Liver (tissue), 8 donors: ENCODE measurements at regions not wholly inside any gene's neighbourhood (a gene's known extent, or its start where the extent isn't known, plus 50 kb on each side); places are given as distances from the start of the nearest gene placed in this dataset.

ENCODE experiments used
- DNase-seq: peaks from one replicate; pipeline ENCODE4 v3.0.0-alpha.2; 2017; ENCODE audit warnings: low spot score
- H3K27ac ChIP-seq, 2 donors: one replicate each; pipeline ENCODE4 v1.7.0; 2013; ENCODE audit warnings: inconsistent platforms in 2 of 2, low read length in 2 of 2, control low read depth in 1 of 2, low read depth in 1 of 2, mild to moderate bottlenecking in 1 of 2
- H3K27me3 ChIP-seq, 4 donors: one replicate each; pipeline versions ENCODE4 v1.6.1 to v1.7.0; 2013; ENCODE audit warnings: low read length in 3 of 4, inconsistent platforms in 1 of 4, mild to moderate bottlenecking in 1 of 4, moderate library complexity in 1 of 4; ENCODE audit not compliant: control insufficient read depth in 4 of 4, insufficient read depth in 4 of 4
- H3K36me3 ChIP-seq, 4 donors: one replicate each; pipeline versions ENCODE4 v1.6.1 to v1.7.0; 2013; ENCODE audit warnings: low read length in 3 of 4, mild to moderate bottlenecking in 3 of 4, low read depth in 1 of 4, moderate library complexity in 1 of 4; ENCODE audit not compliant: control insufficient read depth in 4 of 4, insufficient read depth in 3 of 4
- H3K4me1 ChIP-seq, 4 donors: one replicate each; pipeline versions ENCODE4 v1.6.1 to v1.7.0; 2013; ENCODE audit warnings: low read length in 3 of 4, mild to moderate bottlenecking in 3 of 4, moderate library complexity in 1 of 4; ENCODE audit not compliant: control insufficient read depth in 4 of 4, insufficient read depth in 4 of 4
- H3K4me3 ChIP-seq, 3 donors: one replicate each; pipeline versions ENCODE4 v1.6.1 to v1.7.0; 2013; ENCODE audit warnings: low read length in 3 of 3, control low read depth in 1 of 3, low read depth in 1 of 3, mild to moderate bottlenecking in 1 of 3
- H3K9ac ChIP-seq, 2 donors: one replicate each; pipeline ENCODE4 v1.7.0; 2013; ENCODE audit warnings: low read length in 2 of 2, mild to moderate bottlenecking in 2 of 2, moderate library complexity in 2 of 2, control low read depth in 1 of 2, low read depth in 1 of 2
- H3K9me3 ChIP-seq, 4 donors: one replicate each; pipeline versions ENCODE4 v1.6.1 to v1.7.0; 2013; ENCODE audit warnings: low read length in 3 of 4; ENCODE audit not compliant: control insufficient read depth in 4 of 4
- ATF3 ChIP-seq: IDR thresholded peaks from 2 replicates; pipeline ENCODE4 v1.6.1; 2016; ENCODE audit warnings: antibody characterized with exemption
- CTCF ChIP-seq: fragments of 150-350 bp; IDR thresholded peaks from 2 replicates; pipeline ENCODE4 v1.5.1; 2017; ENCODE audit warnings: improper control_type of control experiment, low read depth, low read length; ENCODE audit not compliant: missing input control
- EGR1 ChIP-seq, 2 donors: IDR thresholded peaks; 2 replicates each; pipeline ENCODE4 v1.6.1; 2016 to 2018; ENCODE audit warnings: antibody characterized with exemption in 2 of 2, low read depth in 2 of 2
- FOXA1 ChIP-seq: IDR thresholded peaks from 2 replicates; pipeline ENCODE4 v1.6.1; 2016; ENCODE audit warnings: antibody characterized with exemption
- FOXA2 ChIP-seq: IDR thresholded peaks from 2 replicates; pipeline ENCODE4 v1.6.1; 2016; ENCODE audit warnings: antibody characterized with exemption
- GABPA ChIP-seq, 2 donors: IDR thresholded peaks in 1 of 2; conservative IDR thresholded peaks in 1 of 2; 2 replicates each; pipeline ENCODE4 v1.6.1; 2016; ENCODE audit warnings: antibody characterized with exemption in 2 of 2, mild to moderate bottlenecking in 1 of 2, moderate library complexity in 1 of 2
- HNF4A ChIP-seq, 2 donors: conservative IDR thresholded peaks; 2 replicates each; pipeline ENCODE4 v1.6.1; 2016; ENCODE audit warnings: antibody characterized with exemption in 2 of 2, mild to moderate bottlenecking in 2 of 2
- HNF4G ChIP-seq: IDR thresholded peaks from 2 replicates; pipeline ENCODE4 v1.6.1; 2016; ENCODE audit warnings: antibody characterized with exemption
- JUND ChIP-seq, 2 donors: IDR thresholded peaks; 2 replicates each; pipeline ENCODE4 v1.6.1; 2016; ENCODE audit warnings: antibody characterized with exemption in 2 of 2
- NR2F2 ChIP-seq: IDR thresholded peaks from 2 replicates; pipeline ENCODE4 v1.6.1; 2016; ENCODE audit warnings: antibody characterized with exemption
- RAD21 ChIP-seq, 2 donors: IDR thresholded peaks; 2 replicates each; pipeline ENCODE4 v1.6.1; 2016; ENCODE audit warnings: antibody characterized with exemption in 2 of 2, mild to moderate bottlenecking in 2 of 2
- REST ChIP-seq: IDR thresholded peaks from 2 replicates; pipeline ENCODE4 v1.6.1; 2016; ENCODE audit warnings: antibody characterized with exemption, mild to moderate bottlenecking
- RXRA ChIP-seq, 2 donors: IDR thresholded peaks; 2 replicates each; pipeline ENCODE4 v1.6.1; 2017 to 2018; ENCODE audit warnings: antibody characterized with exemption in 2 of 2, mild to moderate bottlenecking in 1 of 2
- SP1 ChIP-seq: IDR thresholded peaks from 2 replicates; pipeline ENCODE4 v1.6.1; 2018; ENCODE audit warnings: antibody characterized with exemption, mild to moderate bottlenecking
- TAF1 ChIP-seq: conservative IDR thresholded peaks from 2 replicates; pipeline ENCODE4 v1.6.1; 2016; ENCODE audit warnings: antibody characterized with exemption, mild to moderate bottlenecking
- YY1 ChIP-seq: IDR thresholded peaks from 2 replicates; pipeline ENCODE4 v1.6.1; 2016; ENCODE audit warnings: antibody characterized with exemption, mild to moderate bottlenecking
- WGBS: extraction: QIAGEN DNeasy Blood & Tissue Kit; methylation state at CpG from one replicate; pipeline ENCODE4 v1.1.7; 2013; 5-methylcytosine and 5-hydroxymethylcytosine counted together
- TF ChIP-seq, protein P1 (sequence below): IDR thresholded peaks from 2 replicates; pipeline ENCODE4 v1.6.1; 2016; ENCODE audit warnings: antibody characterized with exemption
- TF ChIP-seq, protein P2 (sequence below): IDR thresholded peaks from 2 replicates; pipeline ENCODE4 v1.6.1; 2016; ENCODE audit warnings: antibody characterized with exemption
- donor health status: healthy.
- donor health status: healthy.
- donor health status: healthy.
- donor health status: healthy.
- donor health status: healthy.

DNA sequence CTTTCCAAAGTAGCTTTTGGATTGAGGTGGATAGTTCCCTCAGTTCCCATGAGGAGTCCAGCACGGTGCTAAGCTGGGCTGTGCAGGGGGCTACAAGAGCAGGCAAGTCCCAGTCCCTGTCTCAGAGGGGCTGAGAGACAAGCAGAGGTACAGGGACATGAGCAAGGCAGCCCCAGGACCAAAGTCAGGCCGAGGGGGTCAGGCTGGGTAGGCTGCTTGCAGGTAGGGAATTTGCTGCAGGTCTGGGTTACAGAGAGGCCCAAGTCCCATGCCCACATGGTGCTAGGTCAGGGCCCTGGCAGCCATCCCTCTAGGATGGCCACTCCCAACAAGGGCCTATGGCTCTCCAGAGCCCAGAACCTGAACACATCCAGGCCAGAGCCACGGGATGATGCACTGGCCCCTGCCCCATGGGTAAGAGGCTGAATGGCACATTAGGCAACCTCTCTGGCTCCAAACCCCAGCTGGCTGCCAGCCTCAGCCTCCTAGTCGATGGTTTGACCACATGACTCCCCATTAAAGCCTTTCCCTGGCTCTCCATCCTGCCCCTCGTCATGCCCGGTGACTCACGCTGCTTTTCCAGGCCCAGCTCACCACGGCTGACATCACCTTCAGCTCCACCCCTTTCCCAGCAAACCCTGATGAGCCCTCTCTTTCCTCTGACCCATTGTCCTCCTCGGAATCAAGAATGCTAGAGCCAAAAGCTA lies 83.7 kb downstream of the SDC1 start:
- H3K27me3 ChIP-seq = no peaks in the 10 kb centered on the region
- no peak for TF ChIP-seq CTCF
- peak; percentile 80 for TF ChIP-seq REST
- TF ChIP-seq RXRA (IDR thresholded peaks at IDR 0.05) = peak; percentile 55 to 98
- peak; percentile 93 for TF ChIP-seq YY1
- TF ChIP-seq, protein P1, sequence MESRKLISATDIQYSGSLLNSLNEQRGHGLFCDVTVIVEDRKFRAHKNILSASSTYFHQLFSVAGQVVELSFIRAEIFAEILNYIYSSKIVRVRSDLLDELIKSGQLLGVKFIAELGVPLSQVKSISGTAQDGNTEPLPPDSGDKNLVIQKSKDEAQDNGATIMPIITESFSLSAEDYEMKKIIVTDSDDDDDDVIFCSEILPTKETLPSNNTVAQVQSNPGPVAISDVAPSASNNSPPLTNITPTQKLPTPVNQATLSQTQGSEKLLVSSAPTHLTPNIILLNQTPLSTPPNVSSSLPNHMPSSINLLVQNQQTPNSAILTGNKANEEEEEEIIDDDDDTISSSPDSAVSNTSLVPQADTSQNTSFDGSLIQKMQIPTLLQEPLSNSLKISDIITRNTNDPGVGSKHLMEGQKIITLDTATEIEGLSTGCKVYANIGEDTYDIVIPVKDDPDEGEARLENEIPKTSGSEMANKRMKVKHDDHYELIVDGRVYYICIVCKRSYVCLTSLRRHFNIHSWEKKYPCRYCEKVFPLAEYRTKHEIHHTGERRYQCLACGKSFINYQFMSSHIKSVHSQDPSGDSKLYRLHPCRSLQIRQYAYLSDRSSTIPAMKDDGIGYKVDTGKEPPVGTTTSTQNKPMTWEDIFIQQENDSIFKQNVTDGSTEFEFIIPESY = peak; percentile 85
- peak; percentile 53 for TF ChIP-seq FOXA1
- peak; percentile 41 for TF ChIP-seq FOXA2
- peak; percentile 58 for TF ChIP-seq SP1
- TF ChIP-seq HNF4G = no peak
- peak; percentile 69 for TF ChIP-seq ATF3
- no peak for TF ChIP-seq NR2F2
- TF ChIP-seq HNF4A (conservative IDR thresholded peaks at IDR 0.05) = peak; percentile 72 to 97
- TF ChIP-seq, protein P2, sequence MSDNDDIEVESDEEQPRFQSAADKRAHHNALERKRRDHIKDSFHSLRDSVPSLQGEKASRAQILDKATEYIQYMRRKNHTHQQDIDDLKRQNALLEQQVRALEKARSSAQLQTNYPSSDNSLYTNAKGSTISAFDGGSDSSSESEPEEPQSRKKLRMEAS = peak; percentile 94
- peak; percentile 72 to 99 for TF ChIP-seq JUND (IDR thresholded peaks at IDR 0.05)
- TF ChIP-seq EGR1 (IDR thresholded peaks at IDR 0.05; ENCODE audit: low read depth in 2 of 2) = peak in 1 of 2 donors; percentile 78
- TF ChIP-seq RAD21 (IDR thresholded peaks at IDR 0.05) = peak; percentile 49 to 69
- peak in 1 of 2 donors; percentile 36 for TF ChIP-seq GABPA (IDR thresholded peaks at IDR 0.05 in 1 of 2, conservative IDR thresholded peaks at IDR 0.05 in 1 of 2)
- no peak for TF ChIP-seq TAF1
- H3K27ac ChIP-seq = peak overlapping the region; percentile 80 to 83
- no peaks in the 10 kb centered on the region for H3K9me3 ChIP-seq
- peaks cover 0 to 11% (median 9%) of the 10 kb centered on the region in 4 donors for H3K4me1 ChIP-seq
- H3K9ac ChIP-seq = no peak overlapping the region
- no peak overlapping the region for H3K4me3 ChIP-seq
- 50% methylated on average over 9 of the region's 9 CpGs for WGBS
- H3K36me3 ChIP-seq = no peaks in the 10 kb centered on the region
- no peak for DNase-seq
